ENCODE measurements at regions not wholly inside any gene's neighbourhood (a gene's known extent, or its start where the extent isn't known, plus 50 kb on each side); places are given as distances from the start of the nearest gene placed in this dataset.

GRCh38 chr10:26355241-26355640 lies 82.9 kb upstream of the APBB1IP start:
- Mint-ChIP-seq H3K4me3 (no peak overlapping the region), H3K9me3 (no peaks in the 10 kb centered on the region), H3K4me1 (no peaks in the 10 kb centered on the region), H3K36me3 (no peaks in the 10 kb centered on the region), H3K27ac (no peak overlapping the region), H3K27me3 (peaks cover 2 to 5% of the 10 kb centered on the region in 2 donors)
- intact Hi-C loops (cut with micrococcal nuclease) = no loop called here
- ChIA-PET CTCF (ENCODE audit: partially characterized antibody) (no interaction called here), POLR2A (ENCODE audit: partially characterized antibody) (no interaction called here)
- H3K27ac ChIP-seq (ENCODE audit: low read depth, low read length) = no peak overlapping the region
- no peaks in the 10 kb centered on the region for H3K27me3 ChIP-seq (ENCODE audit: insufficient read depth, low read length)
- H3K4me1 ChIP-seq (ENCODE audit: insufficient read depth, low read length) = no peaks in the 10 kb centered on the region
- DNase-seq = no peak
- no peak overlapping the region for H3K4me3 ChIP-seq (ENCODE audit: low read length in 2 of 2)
- H3K36me3 ChIP-seq (ENCODE audit: insufficient read depth, low read length) = no peaks in the 10 kb centered on the region
- no peaks in the 10 kb centered on the region for H3K9me3 ChIP-seq (ENCODE audit: control insufficient read depth in 1 of 2, low read length in 2 of 2)

- H3K9me3 ChIP-seq (ENCODE audit: control insufficient read depth in 1 of 2, low read length in 2 of 2) = no peaks in the 10 kb centered on the region
- POLR2A ChIA-PET (ENCODE audit: partially characterized antibody) = no interaction called here
- Mint-ChIP-seq H3K4me1 (peaks cover 0 to 3% (median under 1%) of the 10 kb centered on the region in 4 donors), H3K36me3 (no peaks in the 10 kb centered on the region), H3K27me3 (peaks cover 2 to 5% of the 10 kb centered on the region in 2 donors), H3K9me3 (no peaks in the 10 kb centered on the region), H3K4me3 (no peak overlapping the region), H3K27ac (no peak overlapping the region)
- CTCF ChIA-PET (ENCODE audit: partially characterized antibody) = no interaction called here
- H3K36me3 ChIP-seq (ENCODE audit: insufficient read depth, low read length) = no peaks in the 10 kb centered on the region
- no peak overlapping the region for H3K27ac ChIP-seq (ENCODE audit: low read depth, low read length)
- no peaks in the 10 kb centered on the region for H3K4me1 ChIP-seq (ENCODE audit: insufficient read depth, low read length)
- no peak overlapping the region for H3K4me3 ChIP-seq (ENCODE audit: low read length in 2 of 2)
- intact Hi-C loops (cut with micrococcal nuclease) = no loop called here
- no peak for DNase-seq
- no peaks in the 10 kb centered on the region for H3K27me3 ChIP-seq (ENCODE audit: insufficient read depth, low read length)
Observed at GRCh38 chr10:26357203-26357602, 80.9 kb upstream of the APBB1IP start.

- Histone ChIP-seq H3K27me3 (ENCODE audit: insufficient read depth, low read length) (no peaks in the 10 kb centered on the region), H3K36me3 (ENCODE audit: insufficient read depth, low read length) (no peaks in the 10 kb centered on the region), H3K9me3 (ENCODE audit: control insufficient read depth in 1 of 2, low read length in 2 of 2) (no peaks in the 10 kb centered on the region), H3K4me1 (ENCODE audit: insufficient read depth, low read length) (no peaks in the 10 kb centered on the region), H3K27ac (ENCODE audit: low read depth, low read length) (no peak overlapping the region), H3K4me3 (ENCODE audit: low read length in 2 of 2) (no peak overlapping the region)
- intact Hi-C loops (cut with micrococcal nuclease) = no loop called here
- Mint-ChIP-seq H3K4me1 (peaks cover 0 to 3% (median under 1%) of the 10 kb centered on the region in 4 donors), H3K9me3 (no peaks in the 10 kb centered on the region), H3K27ac (no peak overlapping the region), H3K4me3 (no peak overlapping the region), H3K27me3 (peaks cover 0 to 2% of the 10 kb centered on the region in 2 donors), H3K36me3 (no peaks in the 10 kb centered on the region)
- DNase-seq = no peak
- ChIA-PET POLR2A (ENCODE audit: partially characterized antibody) (no interaction called here), CTCF (ENCODE audit: partially characterized antibody) (no interaction called here)
Observed at GRCh38 chr10:26358071-26358470, 80.1 kb upstream of the APBB1IP start.

- intact Hi-C loops (cut with micrococcal nuclease) = no loop called here
Observed at GRCh38 chr10:26359670-26360069, 78.5 kb upstream of the APBB1IP start.

GRCh38 chr10:26361351-26361750 lies 76.8 kb upstream of the APBB1IP start:
- H3K4me3 Mint-ChIP-seq = no peak overlapping the region
- H3K36me3 Mint-ChIP-seq = no peaks in the 10 kb centered on the region
- peaks cover 0 to 3% (median under 1%) of the 10 kb centered on the region in 4 donors for H3K4me1 Mint-ChIP-seq
- POLR2A ChIA-PET (ENCODE audit: partially characterized antibody) = no interaction called here
- no peak overlapping the region for H3K4me3 ChIP-seq (ENCODE audit: low read length in 2 of 2)
- intact Hi-C loops (cut with micrococcal nuclease) = no loop called here
- H3K4me1 ChIP-seq (ENCODE audit: insufficient read depth, low read length) = no peaks in the 10 kb centered on the region
- H3K27me3 Mint-ChIP-seq = peaks cover 0 to 2% of the 10 kb centered on the region in 2 donors
- CTCF ChIA-PET (ENCODE audit: partially characterized antibody) = no interaction called here
- H3K9me3 Mint-ChIP-seq = no peaks in the 10 kb centered on the region
- H3K27ac ChIP-seq (ENCODE audit: low read depth, low read length) = no peak overlapping the region
- no peak for DNase-seq
- no peak overlapping the region for H3K27ac Mint-ChIP-seq
- no peaks in the 10 kb centered on the region for H3K27me3 ChIP-seq (ENCODE audit: insufficient read depth, low read length)
- no peaks in the 10 kb centered on the region for H3K36me3 ChIP-seq (ENCODE audit: insufficient read depth, low read length)
- H3K9me3 ChIP-seq (ENCODE audit: control insufficient read depth in 1 of 2, low read length in 2 of 2) = no peaks in the 10 kb centered on the region

More at GRCh38 chr10:26359670-26360069, 78.5 kb upstream of the APBB1IP start:
- no peak overlapping the region for H3K4me3 Mint-ChIP-seq
- Histone ChIP-seq H3K4me3 (ENCODE audit: low read length in 2 of 2) (no peak overlapping the region), H3K4me1 (ENCODE audit: insufficient read depth, low read length) (no peaks in the 10 kb centered on the region), H3K9me3 (ENCODE audit: control insufficient read depth in 1 of 2, low read length in 2 of 2) (no peaks in the 10 kb centered on the region), H3K27me3 (ENCODE audit: insufficient read depth, low read length) (no peaks in the 10 kb centered on the region), H3K36me3 (ENCODE audit: insufficient read depth, low read length) (no peaks in the 10 kb centered on the region), H3K27ac (ENCODE audit: low read depth, low read length) (no peak overlapping the region)
- DNase-seq = no peak
- ChIA-PET CTCF (ENCODE audit: partially characterized antibody) (interaction anchor here (1.2 kb wide), 1 partner anchor 25 kb away, joined by 4 read pairs; no protein-coding TSS in a partner anchor), POLR2A (ENCODE audit: partially characterized antibody) (no interaction called here)
- H3K27ac Mint-ChIP-seq = no peak overlapping the region
- H3K27me3 Mint-ChIP-seq = peaks cover 0 to 2% of the 10 kb centered on the region in 2 donors
- H3K4me1 Mint-ChIP-seq = peaks cover 0 to 3% (median under 1%) of the 10 kb centered on the region in 4 donors
- H3K36me3 Mint-ChIP-seq = no peaks in the 10 kb centered on the region
- H3K9me3 Mint-ChIP-seq = no peaks in the 10 kb centered on the region

GRCh38 chr10:26361971-26362370 lies 76.2 kb upstream of the APBB1IP start:
- DNase-seq = no peak
- Mint-ChIP-seq H3K36me3 (no peaks in the 10 kb centered on the region), H3K27ac (no peak overlapping the region), H3K27me3 (peaks cover 0 to 2% of the 10 kb centered on the region in 2 donors), H3K4me3 (no peak overlapping the region), H3K4me1 (peaks cover 0 to 3% (median under 1%) of the 10 kb centered on the region in 4 donors), H3K9me3 (peaks cover 0 to under 1% (median 0%) of the 10 kb centered on the region in 8 donors)
- H3K4me3 ChIP-seq (ENCODE audit: low read length in 2 of 2) = no peak overlapping the region
- ChIA-PET CTCF (ENCODE audit: partially characterized antibody) (no interaction called here), POLR2A (ENCODE audit: partially characterized antibody) (no interaction called here)
- no peaks in the 10 kb centered on the region for H3K27me3 ChIP-seq (ENCODE audit: insufficient read depth, low read length)
- H3K36me3 ChIP-seq (ENCODE audit: insufficient read depth, low read length) = no peaks in the 10 kb centered on the region
- H3K9me3 ChIP-seq (ENCODE audit: control insufficient read depth in 1 of 2, low read length in 2 of 2) = no peaks in the 10 kb centered on the region
- H3K4me1 ChIP-seq (ENCODE audit: insufficient read depth, low read length) = no peaks in the 10 kb centered on the region
- intact Hi-C loops (cut with micrococcal nuclease) = no loop called here
- no peak overlapping the region for H3K27ac ChIP-seq (ENCODE audit: low read depth, low read length)

- CTCF ChIA-PET (ENCODE audit: partially characterized antibody) = no interaction called here
- Mint-ChIP-seq H3K27me3 (peaks cover 2% of the 10 kb centered on the region in 2 donors), H3K4me3 (no peak overlapping the region), H3K9me3 (peaks cover 0 to 8% (median 6%) of the 10 kb centered on the region in 8 donors), H3K4me1 (peaks cover 0 to 2% (median under 1%) of the 10 kb centered on the region in 4 donors), H3K27ac (no peak overlapping the region), H3K36me3 (no peaks in the 10 kb centered on the region)
- intact Hi-C loops (cut with micrococcal nuclease) = no loop called here
- no peak for DNase-seq
- Histone ChIP-seq H3K36me3 (ENCODE audit: insufficient read depth, low read length) (no peaks in the 10 kb centered on the region), H3K27me3 (ENCODE audit: insufficient read depth, low read length) (no peaks in the 10 kb centered on the region), H3K4me1 (ENCODE audit: insufficient read depth, low read length) (no peaks in the 10 kb centered on the region), H3K9me3 (ENCODE audit: control insufficient read depth in 1 of 2, low read length in 2 of 2) (no peaks in the 10 kb centered on the region), H3K4me3 (ENCODE audit: low read length in 2 of 2) (no peak overlapping the region), H3K27ac (ENCODE audit: low read depth, low read length) (no peak overlapping the region)
- POLR2A ChIA-PET (ENCODE audit: partially characterized antibody) = no interaction called here
Observed at GRCh38 chr10:26365681-26366358, 72.3 kb upstream of the APBB1IP start.
